ENCODE measurements at regions not wholly inside any gene's neighbourhood (a gene's known extent, or its start where the extent isn't known, plus 50 kb on each side); places are given as distances from the start of the nearest gene placed in this dataset.

DNA sequence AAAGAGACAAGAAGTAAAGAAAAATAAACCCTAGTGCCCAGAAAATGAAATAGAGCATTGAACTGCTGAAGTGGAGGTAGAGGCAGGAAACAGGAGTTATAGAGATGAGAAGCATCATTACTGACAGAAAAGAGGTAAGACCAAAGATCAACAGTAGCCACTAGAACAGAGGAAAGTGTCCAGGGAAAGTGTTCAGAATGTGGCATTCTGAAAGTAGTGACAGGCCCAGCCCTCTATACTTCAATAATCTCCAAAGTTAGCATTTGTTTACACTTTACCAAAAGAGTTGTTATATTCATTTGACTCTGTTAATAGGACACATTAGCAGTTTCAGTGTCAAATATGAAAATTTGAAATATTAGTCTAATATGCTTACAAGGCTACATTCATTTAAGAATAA lies 727.1 kb upstream of the NECTIN3 start:
- H3K36me3 ChIP-seq (replicated peaks; ENCODE audit: insufficient read depth, low read depth), result no peaks in the 10 kb centered on the region
- no peak overlapping the region for H2AFZ ChIP-seq
- H3K27ac ChIP-seq, result peak overlapping the region; percentile 66
- peak overlapping the region; percentile 61 for H3K4me2 ChIP-seq
- TF ChIP-seq, protein P1, sequence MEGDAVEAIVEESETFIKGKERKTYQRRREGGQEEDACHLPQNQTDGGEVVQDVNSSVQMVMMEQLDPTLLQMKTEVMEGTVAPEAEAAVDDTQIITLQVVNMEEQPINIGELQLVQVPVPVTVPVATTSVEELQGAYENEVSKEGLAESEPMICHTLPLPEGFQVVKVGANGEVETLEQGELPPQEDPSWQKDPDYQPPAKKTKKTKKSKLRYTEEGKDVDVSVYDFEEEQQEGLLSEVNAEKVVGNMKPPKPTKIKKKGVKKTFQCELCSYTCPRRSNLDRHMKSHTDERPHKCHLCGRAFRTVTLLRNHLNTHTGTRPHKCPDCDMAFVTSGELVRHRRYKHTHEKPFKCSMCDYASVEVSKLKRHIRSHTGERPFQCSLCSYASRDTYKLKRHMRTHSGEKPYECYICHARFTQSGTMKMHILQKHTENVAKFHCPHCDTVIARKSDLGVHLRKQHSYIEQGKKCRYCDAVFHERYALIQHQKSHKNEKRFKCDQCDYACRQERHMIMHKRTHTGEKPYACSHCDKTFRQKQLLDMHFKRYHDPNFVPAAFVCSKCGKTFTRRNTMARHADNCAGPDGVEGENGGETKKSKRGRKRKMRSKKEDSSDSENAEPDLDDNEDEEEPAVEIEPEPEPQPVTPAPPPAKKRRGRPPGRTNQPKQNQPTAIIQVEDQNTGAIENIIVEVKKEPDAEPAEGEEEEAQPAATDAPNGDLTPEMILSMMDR (IDR thresholded peaks at IDR 0.05; ENCODE audit: poor library complexity), result no peak
- TF ChIP-seq EZH2 (IDR thresholded peaks at IDR 0.05; ENCODE audit: borderline replicate concordance) (no peak), EZH2phosphoT487 (IDR thresholded peaks at IDR 0.05; ENCODE audit: low read depth, severe bottlenecking, unreplicated experiment) (no peak)
- no peaks in the 10 kb centered on the region for H3K9me2 ChIP-seq (replicated peaks; ENCODE audit: insufficient read depth)
- peaks cover 7% of the 10 kb centered on the region for H3K4me1 ChIP-seq (ENCODE audit: insufficient read depth)
- no peak overlapping the region for H3K4me3 ChIP-seq
- DNase-seq (ENCODE audit: low spot score), result no peak
- H3K79me2 ChIP-seq, result no peaks in the 10 kb centered on the region
- no peaks in the 10 kb centered on the region for H3K27me3 ChIP-seq
- no peaks in the 10 kb centered on the region for H3K9me3 ChIP-seq (ENCODE audit: low read depth)
- no peaks in the 10 kb centered on the region for H4K20me1 ChIP-seq (ENCODE audit: insufficient read depth, poor library complexity, severe bottlenecking)

DNA sequence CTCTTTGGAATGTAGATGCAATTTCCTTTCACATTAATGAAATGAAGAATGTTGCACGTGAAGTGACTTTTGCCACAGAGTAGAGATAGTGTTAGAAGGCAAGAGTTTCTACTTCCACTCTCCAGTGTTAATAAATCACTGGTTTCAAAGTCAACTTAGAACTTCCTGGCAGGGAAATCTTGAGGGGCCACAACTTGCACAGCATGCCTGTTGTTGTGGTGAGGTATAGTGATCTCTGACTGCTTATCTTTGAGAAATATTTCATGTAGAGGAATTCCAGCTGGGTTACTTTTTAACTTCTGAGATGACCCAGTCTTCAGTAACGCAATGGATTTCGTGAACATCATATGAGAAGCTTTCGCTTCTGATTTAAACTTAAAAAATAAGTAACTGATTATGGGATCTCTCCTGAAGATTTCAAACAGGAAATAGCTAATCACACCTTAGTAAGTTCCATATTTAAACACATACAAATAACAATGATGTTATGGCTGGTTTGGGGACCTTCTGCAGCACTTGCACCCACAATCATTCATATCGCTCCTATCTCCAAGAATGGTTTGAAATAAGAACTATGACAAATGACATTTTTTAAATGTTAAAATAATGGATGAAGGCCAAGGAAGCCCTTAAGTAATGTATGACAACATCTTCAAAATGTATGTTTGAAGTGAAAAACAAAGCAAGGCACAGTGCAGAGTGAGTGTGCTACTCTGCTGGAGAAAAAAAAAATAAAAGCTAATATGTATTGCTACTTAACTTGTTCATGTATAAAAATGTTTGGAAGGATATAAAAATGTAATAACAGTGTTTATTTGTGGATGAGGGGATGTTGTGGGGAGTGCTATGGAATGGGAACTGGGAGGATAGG lies 726.5 kb upstream of the NECTIN3 start:
- TF ChIP-seq EZH2 (IDR thresholded peaks at IDR 0.05; ENCODE audit: borderline replicate concordance) (no peak), EZH2phosphoT487 (IDR thresholded peaks at IDR 0.05; ENCODE audit: low read depth, severe bottlenecking, unreplicated experiment) (no peak)
- TF ChIP-seq, protein P1 (IDR thresholded peaks at IDR 0.05; ENCODE audit: poor library complexity), result no peak
- H2AFZ ChIP-seq, result peak overlapping the region; percentile 4
- peaks cover 7% of the 10 kb centered on the region for H3K4me1 ChIP-seq (ENCODE audit: insufficient read depth)
- DNase-seq (ENCODE audit: low spot score), result peak; percentile 50
- H3K27me3 ChIP-seq, result no peaks in the 10 kb centered on the region
- H3K36me3 ChIP-seq (replicated peaks; ENCODE audit: insufficient read depth, low read depth), result no peaks in the 10 kb centered on the region
- no peaks in the 10 kb centered on the region for H3K79me2 ChIP-seq
- H3K9me3 ChIP-seq (ENCODE audit: low read depth), result no peaks in the 10 kb centered on the region
- H3K4me2 ChIP-seq, result peak overlapping the region; percentile 61
- no peaks in the 10 kb centered on the region for H4K20me1 ChIP-seq (ENCODE audit: insufficient read depth, poor library complexity, severe bottlenecking)
- H3K4me3 ChIP-seq, result no peak overlapping the region
- 52% methylated on average over 5 of the region's 5 CpGs for whole genome bisulfite sequencing (ENCODE audit: low lambda C conversion rate, missing lambda C conversion rate)
- peak overlapping the region; percentile 66 for H3K27ac ChIP-seq
- H3K9me2 ChIP-seq (replicated peaks; ENCODE audit: insufficient read depth), result no peaks in the 10 kb centered on the region

DNA sequence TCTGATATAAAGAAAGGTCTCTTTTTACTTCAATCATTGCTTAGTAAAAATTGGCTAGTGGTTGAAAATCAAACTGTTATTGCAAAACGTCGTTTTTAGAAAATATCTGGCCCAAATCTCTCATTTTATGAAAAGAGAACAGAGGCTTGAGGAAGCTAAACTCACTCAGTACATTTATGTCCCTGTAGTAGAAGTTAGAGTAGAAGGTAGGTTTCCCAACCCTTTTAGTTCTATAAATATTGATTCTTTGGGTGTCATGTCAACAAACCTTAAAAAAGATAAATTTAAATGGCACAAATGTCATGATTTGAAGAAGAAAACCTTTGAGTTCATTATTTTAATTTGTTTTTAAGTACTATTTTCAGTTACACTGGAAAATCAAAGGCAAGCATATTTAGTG lies 722.3 kb upstream of the NECTIN3 start:
- H3K4me3 ChIP-seq, result no peak overlapping the region
- H3K36me3 ChIP-seq (replicated peaks; ENCODE audit: insufficient read depth, low read depth), result no peaks in the 10 kb centered on the region
- no peaks in the 10 kb centered on the region for H3K79me2 ChIP-seq
- no peaks in the 10 kb centered on the region for H3K9me2 ChIP-seq (replicated peaks; ENCODE audit: insufficient read depth)
- DNase-seq (ENCODE audit: low spot score), result no peak
- no peaks in the 10 kb centered on the region for H3K27me3 ChIP-seq
- H3K4me2 ChIP-seq, result no peak overlapping the region
- H3K4me1 ChIP-seq (ENCODE audit: insufficient read depth), result peaks cover 4% of the 10 kb centered on the region
- H4K20me1 ChIP-seq (ENCODE audit: insufficient read depth, poor library complexity, severe bottlenecking), result no peaks in the 10 kb centered on the region
- H3K27ac ChIP-seq, result no peak overlapping the region
- 87% methylated on average over 2 of the region's 2 CpGs for WGBS (ENCODE audit: low lambda C conversion rate, missing lambda C conversion rate)
- no peaks in the 10 kb centered on the region for H3K9me3 ChIP-seq (ENCODE audit: low read depth)
- TF ChIP-seq EZH2phosphoT487 (IDR thresholded peaks at IDR 0.05; ENCODE audit: low read depth, severe bottlenecking, unreplicated experiment) (no peak), EZH2 (IDR thresholded peaks at IDR 0.05; ENCODE audit: borderline replicate concordance) (no peak)
- TF ChIP-seq, protein P1 (IDR thresholded peaks at IDR 0.05; ENCODE audit: poor library complexity), result no peak
- H2AFZ ChIP-seq, result no peak overlapping the region
